ENCODE measurements at regions not wholly inside any gene's neighbourhood (a gene's known extent, or its start where the extent isn't known, plus 50 kb on each side); places are given as distances from the start of the nearest gene placed in this dataset.

- DNase-seq, result peak; percentile 56
These were observed 1021.2 kb downstream of the TBC1D22A start for GRCh38 chr22:47783433-47784366.

- DNase-seq, result no peak
These were observed 1020.1 kb downstream of the TBC1D22A start for GRCh38 chr22:47782328-47783075.

- no peak for DNase-seq
These were observed 1019.1 kb downstream of the TBC1D22A start for GRCh38 chr22:47781427-47782111.

GRCh38 chr22:47781024-47781423 is 1018.6 kb downstream of the TBC1D22A start:
- no peak for DNase-seq

- DNase-seq, result no peak
These were observed 1017.9 kb downstream of the TBC1D22A start for GRCh38 chr22:47780281-47780875.

GRCh38 chr22:47779474-47779873 is 1017.0 kb downstream of the TBC1D22A start:
- no peak for DNase-seq

GRCh38 chr22:47778160-47778658 is 1015.8 kb downstream of the TBC1D22A start:
- DNase-seq, result no peak

- no peak for DNase-seq
These were observed 1015.0 kb downstream of the TBC1D22A start for GRCh38 chr22:47777426-47777825.

GRCh38 chr22:47776329-47776728 is 1013.9 kb downstream of the TBC1D22A start:
- no peak for DNase-seq

GRCh38 chr22:47775686-47776085 is 1013.2 kb downstream of the TBC1D22A start:
- DNase-seq, result no peak

- DNase-seq, result no peak
These were observed 1012.7 kb downstream of the TBC1D22A start for GRCh38 chr22:47775191-47775590.

- DNase-seq, result no peak
These were observed 1011.2 kb downstream of the TBC1D22A start for GRCh38 chr22:47773635-47774034.

- DNase-seq, result no peak
These were observed 1010.4 kb downstream of the TBC1D22A start for GRCh38 chr22:47772864-47773263.

GRCh38 chr22:47769652-47770051 is 1007.2 kb downstream of the TBC1D22A start:
- no peak for DNase-seq

- no peak for DNase-seq
These were observed 1005.6 kb downstream of the TBC1D22A start for GRCh38 chr22:47768027-47768426.

GRCh38 chr22:47767403-47767802 is 1005.0 kb downstream of the TBC1D22A start:
- no peak for DNase-seq

GRCh38 chr22:47765757-47766156 is 1003.3 kb downstream of the TBC1D22A start:
- DNase-seq, result no peak

- no peak for DNase-seq
These were observed 999.7 kb downstream of the TBC1D22A start for GRCh38 chr22:47762141-47762540.

GRCh38 chr22:47759909-47760308 is 997.5 kb downstream of the TBC1D22A start:
- no peak for DNase-seq

- no peak for DNase-seq
These were observed 995.3 kb downstream of the TBC1D22A start for GRCh38 chr22:47757741-47758140.

GRCh38 chr22:47750086-47750485 is 987.6 kb downstream of the TBC1D22A start:
- no peak for DNase-seq

GRCh38 chr22:47748957-47749356 is 986.5 kb downstream of the TBC1D22A start:
- DNase-seq, result no peak

- DNase-seq, result no peak
These were observed 985.8 kb downstream of the TBC1D22A start for GRCh38 chr22:47748271-47748670.

Data from NCI-H345 (cell line).